Bone marrow (tissue), 2 donors: ENCODE measurements at regions not wholly inside any gene's neighbourhood (a gene's known extent, or its start where the extent isn't known, plus 50 kb on each side); places are given as distances from the start of the nearest gene placed in this dataset.

Source experiments
- DNase-seq, 2 donors: peaks; one replicate each; lab custom pipeline; 2025; lab: John Stamatoyannopoulos, UW

- DNase-seq, result no peak
Measured at GRCh38 chr13:59111751-59112171, 1052.0 kb downstream of the DIAPH3 start.

GRCh38 chr13:59112221-59112718 is 1051.5 kb downstream of the DIAPH3 start:
- DNase-seq, result no peak

- no peak for DNase-seq
Measured at GRCh38 chr13:59119475-59119874, 1044.3 kb downstream of the DIAPH3 start.

GRCh38 chr13:59120297-59120843 is 1043.4 kb downstream of the DIAPH3 start:
- DNase-seq, result no peak

- DNase-seq, result no peak
Measured at GRCh38 chr13:59121507-59121906, 1042.2 kb downstream of the DIAPH3 start.

- DNase-seq, result no peak
Measured at GRCh38 chr13:59126474-59126873, 1037.3 kb downstream of the DIAPH3 start.

- no peak for DNase-seq
Measured at GRCh38 chr13:59133903-59134302, 1029.8 kb downstream of the DIAPH3 start.

- no peak for DNase-seq
Measured at GRCh38 chr13:59144700-59145099, 1019.0 kb downstream of the DIAPH3 start.

- DNase-seq, result no peak
Measured at GRCh38 chr13:59145381-59145780, 1018.3 kb downstream of the DIAPH3 start.

- no peak for DNase-seq
Measured at GRCh38 chr13:59157181-59157580, 1006.5 kb downstream of the DIAPH3 start.

- DNase-seq, result no peak
Measured at GRCh38 chr13:59166174-59166573, 997.6 kb downstream of the DIAPH3 start.

GRCh38 chr13:59172076-59172475 is 991.7 kb downstream of the DIAPH3 start:
- DNase-seq, result no peak

- DNase-seq, result no peak
Measured at GRCh38 chr13:59176775-59177174, 987.0 kb downstream of the DIAPH3 start.

- no peak for DNase-seq
Measured at GRCh38 chr13:59178344-59178743, 985.4 kb downstream of the DIAPH3 start.

- DNase-seq, result no peak
Measured at GRCh38 chr13:59182241-59182640, 981.5 kb downstream of the DIAPH3 start.

- no peak for DNase-seq
Measured at GRCh38 chr13:59197397-59197796, 966.3 kb downstream of the DIAPH3 start.

GRCh38 chr13:59201841-59202240 is 961.9 kb downstream of the DIAPH3 start:
- DNase-seq, result no peak

- no peak for DNase-seq
Measured at GRCh38 chr13:59203855-59204254, 959.9 kb downstream of the DIAPH3 start.

GRCh38 chr13:59205501-59205900 is 958.2 kb downstream of the DIAPH3 start:
- no peak for DNase-seq

GRCh38 chr13:59208405-59209195 is 955.1 kb downstream of the DIAPH3 start:
- DNase-seq, result no peak

GRCh38 chr13:59210543-59210942 is 953.2 kb downstream of the DIAPH3 start:
- DNase-seq, result no peak

- DNase-seq, result no peak
Measured at GRCh38 chr13:59211606-59212005, 952.1 kb downstream of the DIAPH3 start.

GRCh38 chr13:59229401-59229800 is 934.3 kb downstream of the DIAPH3 start:
- no peak for DNase-seq

- DNase-seq, result no peak
Measured at GRCh38 chr13:59229861-59230260, 933.9 kb downstream of the DIAPH3 start.
